ENCODE measurements at regions not wholly inside any gene's neighbourhood (a gene's known extent, or its start where the extent isn't known, plus 50 kb on each side); places are given as distances from the start of the nearest gene placed in this dataset.

- DNase-seq (ENCODE audit: extremely low read depth, low read depth) = no peak
Measured at GRCh38 chr10:129342385-129342784, 124.7 kb upstream of the MGMT start.

DNA sequence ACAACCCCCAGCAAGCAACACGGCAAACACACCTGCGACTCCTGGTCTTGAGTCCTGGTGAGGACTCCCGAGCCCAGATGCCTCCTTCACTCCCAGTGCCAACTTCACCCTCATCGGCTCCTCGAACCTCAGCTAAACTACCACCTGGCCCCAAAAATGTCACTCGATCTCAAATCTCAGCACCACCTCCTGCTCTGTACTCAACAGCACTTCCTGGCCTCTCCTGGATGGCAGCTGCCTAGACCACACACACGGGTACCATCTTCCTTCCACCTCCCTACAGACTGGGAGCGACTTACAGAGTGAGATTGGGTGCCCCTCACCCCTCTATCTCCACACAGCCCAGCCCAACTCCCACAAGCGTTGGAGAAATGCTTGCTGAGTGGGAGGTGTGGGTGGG is 123.9 kb upstream of the MGMT start:
- no peak for DNase-seq (ENCODE audit: extremely low read depth, low read depth)

- no peak for DNase-seq (ENCODE audit: extremely low read depth, low read depth)
Measured at GRCh38 chr10:129344103-129344502, 122.9 kb upstream of the MGMT start.

DNA sequence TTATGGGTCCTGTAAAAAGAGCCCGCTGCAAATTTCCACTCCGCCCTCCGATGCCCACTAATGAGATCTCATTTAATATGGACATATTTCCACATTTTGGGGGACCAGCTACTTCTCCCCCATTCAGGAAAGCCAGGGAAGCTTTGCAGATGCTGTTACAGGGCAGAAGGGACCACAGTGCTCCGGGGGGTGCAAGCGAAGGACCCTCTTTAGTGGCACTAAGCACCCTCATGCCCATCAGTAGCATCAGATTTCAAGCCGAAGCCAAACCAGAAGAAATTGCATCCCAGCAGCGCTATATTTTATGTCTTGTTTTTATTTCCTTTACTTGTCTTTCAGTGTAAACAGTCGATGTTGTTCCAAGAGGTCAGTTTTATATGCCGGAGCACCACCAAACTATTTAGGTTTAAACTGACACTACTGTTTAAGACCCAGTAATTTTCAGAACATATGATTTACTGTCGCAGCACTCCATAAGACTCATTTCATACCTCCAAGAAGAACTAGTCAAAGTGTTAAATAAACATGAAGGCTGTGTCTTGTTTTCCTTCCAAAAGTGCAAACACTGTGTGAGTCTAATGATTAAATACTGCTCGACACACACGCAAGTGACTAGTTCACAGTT is 122.2 kb upstream of the MGMT start:
- no peak for DNase-seq (ENCODE audit: extremely low read depth, low read depth)

GRCh38 chr10:129345763-129346162 is 121.3 kb upstream of the MGMT start:
- no peak for DNase-seq (ENCODE audit: extremely low read depth, low read depth)

DNA sequence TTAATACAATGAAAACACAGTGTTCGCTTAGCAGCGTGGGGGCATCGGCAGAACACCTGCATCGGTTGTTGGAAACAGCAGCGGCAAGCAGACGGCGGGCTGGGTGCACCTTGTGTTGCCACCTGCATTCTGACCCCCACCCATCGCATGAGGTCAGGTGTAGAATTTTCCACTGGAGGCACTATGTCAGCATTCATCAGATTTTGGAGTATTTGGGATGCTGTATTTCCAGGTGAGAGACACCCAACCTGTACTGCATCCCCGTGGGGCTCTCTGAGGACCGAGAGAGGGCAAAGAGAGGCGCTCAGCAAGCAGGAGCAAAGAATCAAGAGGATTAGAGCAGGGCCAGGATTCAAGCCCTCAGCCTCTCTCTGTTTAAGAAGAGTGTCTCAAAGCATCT is 116.4 kb upstream of the MGMT start:
- no peak for DNase-seq (ENCODE audit: extremely low read depth, low read depth)

- DNase-seq (ENCODE audit: extremely low read depth, low read depth) = no peak
Measured at GRCh38 chr10:129353101-129353500, 113.9 kb upstream of the MGMT start.

- DNase-seq (ENCODE audit: extremely low read depth, low read depth) = no peak
Measured at GRCh38 chr10:129360046-129360445, 107.0 kb upstream of the MGMT start.

DNA sequence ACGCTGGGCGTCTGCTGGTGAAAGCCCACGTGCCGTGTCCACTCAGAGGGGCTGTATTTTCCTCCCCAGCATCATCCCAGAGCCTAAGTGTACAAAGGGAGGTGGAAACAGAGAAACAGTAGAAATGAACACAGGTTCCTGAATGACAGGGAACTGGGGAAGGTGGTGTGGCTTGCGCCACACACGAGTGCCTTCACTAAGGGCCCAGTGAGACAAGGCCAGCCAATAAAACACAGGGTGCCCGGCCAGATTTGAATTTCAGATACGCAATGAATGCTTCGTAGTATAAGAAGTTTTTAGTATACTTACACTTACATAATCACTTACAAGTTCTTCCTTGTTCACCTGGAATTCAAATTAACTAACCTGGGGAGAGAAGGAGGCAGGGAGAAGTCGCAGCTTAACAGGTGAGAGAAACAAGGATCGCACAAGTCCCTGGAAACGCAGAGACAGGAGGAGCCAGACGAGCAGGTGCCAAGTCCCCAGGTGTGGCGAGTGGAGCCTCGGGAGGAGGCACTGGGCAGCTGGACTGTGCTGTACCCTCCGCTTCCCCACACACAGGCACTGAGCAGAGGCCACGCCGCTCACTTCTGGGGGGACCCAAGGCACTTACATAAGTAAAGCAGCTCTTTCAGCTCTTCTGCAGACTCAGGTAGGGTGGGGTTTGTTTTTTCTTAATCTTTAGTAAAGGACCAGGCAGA is 105.2 kb upstream of the MGMT start:
- no peak for DNase-seq (ENCODE audit: extremely low read depth, low read depth)

GRCh38 chr10:129364949-129365348 is 102.1 kb upstream of the MGMT start:
- no peak for DNase-seq (ENCODE audit: extremely low read depth, low read depth)

DNA sequence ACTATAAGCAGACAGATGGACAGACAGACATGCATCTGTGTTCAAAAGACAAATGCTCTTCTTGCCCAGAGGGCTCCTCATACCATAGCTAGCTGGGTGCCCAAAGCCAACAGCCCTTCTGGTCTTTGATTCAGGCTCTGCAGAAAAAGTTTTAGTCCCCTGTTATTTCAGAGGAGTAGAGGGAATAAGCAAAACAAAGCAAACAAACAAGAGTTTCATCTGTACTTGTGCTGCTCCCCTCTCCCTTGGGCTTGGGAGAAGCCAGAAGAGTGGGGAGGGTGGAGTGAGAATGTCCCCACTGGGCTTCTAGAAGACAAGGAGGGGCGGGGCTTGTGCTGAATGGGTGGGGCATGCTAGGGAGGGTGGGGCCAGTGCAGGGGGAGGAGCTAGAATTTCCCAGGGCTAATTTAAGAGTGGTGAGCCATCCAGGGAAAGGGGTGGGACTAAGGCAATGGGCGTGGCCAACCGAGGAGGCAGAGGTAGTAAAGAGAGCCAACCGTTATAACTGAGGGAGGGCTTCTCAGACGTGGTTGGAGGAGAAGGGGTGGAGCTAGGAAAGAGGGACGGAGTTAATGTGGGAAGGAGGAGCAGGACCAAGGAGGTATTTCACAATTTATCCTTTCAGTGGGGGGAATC is 101.2 kb upstream of the MGMT start:
- DNase-seq (ENCODE audit: extremely low read depth, low read depth) = no peak

DNA sequence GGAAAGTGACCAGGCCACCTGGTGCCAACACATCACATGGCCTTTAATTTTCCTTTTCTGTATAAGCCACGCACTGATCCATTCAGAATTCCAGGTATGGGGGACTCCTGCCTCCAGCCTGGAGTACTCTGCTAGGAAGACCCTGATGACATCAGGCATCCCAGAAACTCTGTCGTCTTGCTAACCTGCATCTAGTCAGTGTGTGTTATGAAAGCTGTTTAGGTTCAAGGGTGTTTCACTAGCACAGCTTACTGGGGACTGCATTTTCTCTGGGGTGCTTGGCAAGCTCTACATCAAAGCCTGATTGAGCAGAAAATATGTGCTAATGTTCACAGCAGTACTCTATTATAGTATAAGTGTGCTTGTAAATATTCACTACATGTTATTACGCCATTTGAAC is 100.6 kb upstream of the MGMT start:
- DNase-seq (ENCODE audit: extremely low read depth, low read depth) = no peak

- DNase-seq (ENCODE audit: extremely low read depth, low read depth) = no peak
Measured at GRCh38 chr10:129369566-129369965, 97.5 kb upstream of the MGMT start.

DNA sequence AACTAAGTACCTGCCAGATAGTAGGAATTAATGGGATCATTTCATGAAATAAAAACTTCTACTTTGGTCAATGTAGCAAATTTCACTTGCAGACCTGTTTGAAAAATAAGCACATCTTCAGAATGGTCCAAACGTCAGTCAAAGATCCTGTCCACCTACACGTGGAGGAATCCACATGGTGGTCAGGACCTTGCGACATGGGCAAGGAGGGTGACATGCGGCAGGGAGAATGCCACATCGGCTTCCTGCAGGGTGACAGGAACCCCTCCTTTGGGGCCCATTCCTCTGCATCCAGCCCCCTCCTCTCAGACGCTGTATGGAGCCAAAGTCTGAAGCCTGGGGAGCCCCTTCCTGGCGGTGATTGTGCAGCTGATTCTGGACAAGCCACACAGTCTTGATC is 95.5 kb upstream of the MGMT start:
- DNase-seq (ENCODE audit: extremely low read depth, low read depth) = no peak

GRCh38 chr10:129372172-129372571 is 94.9 kb upstream of the MGMT start:
- DNase-seq (ENCODE audit: extremely low read depth, low read depth) = no peak

GRCh38 chr10:129373231-129373630 is 93.8 kb upstream of the MGMT start:
- no peak for DNase-seq (ENCODE audit: extremely low read depth, low read depth)

GRCh38 chr10:129373718-129374117 is 93.3 kb upstream of the MGMT start:
- DNase-seq (ENCODE audit: extremely low read depth, low read depth) = no peak

GRCh38 chr10:129375171-129375570 is 91.9 kb upstream of the MGMT start:
- no peak for DNase-seq (ENCODE audit: extremely low read depth, low read depth)

DNA sequence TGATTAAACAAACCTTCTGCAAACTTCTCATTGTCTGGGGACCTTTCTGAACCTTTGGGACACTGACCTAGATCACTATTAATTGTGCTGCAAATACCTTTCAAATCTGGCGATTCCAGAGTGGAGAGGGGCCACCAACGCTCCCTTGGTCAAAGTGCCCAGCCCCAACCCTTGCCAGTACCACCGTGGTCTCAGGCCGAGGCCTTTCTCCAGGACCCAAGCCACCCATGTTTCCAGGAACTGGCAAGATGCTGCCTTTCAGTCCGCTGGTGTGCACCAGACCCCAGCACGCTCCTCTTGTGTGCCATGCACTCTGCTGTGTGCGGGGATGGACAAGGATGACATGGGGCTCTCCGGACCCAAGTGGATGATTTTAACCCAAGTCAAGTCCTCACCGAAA is 91.1 kb upstream of the MGMT start:
- DNase-seq (ENCODE audit: extremely low read depth, low read depth) = no peak

DNA sequence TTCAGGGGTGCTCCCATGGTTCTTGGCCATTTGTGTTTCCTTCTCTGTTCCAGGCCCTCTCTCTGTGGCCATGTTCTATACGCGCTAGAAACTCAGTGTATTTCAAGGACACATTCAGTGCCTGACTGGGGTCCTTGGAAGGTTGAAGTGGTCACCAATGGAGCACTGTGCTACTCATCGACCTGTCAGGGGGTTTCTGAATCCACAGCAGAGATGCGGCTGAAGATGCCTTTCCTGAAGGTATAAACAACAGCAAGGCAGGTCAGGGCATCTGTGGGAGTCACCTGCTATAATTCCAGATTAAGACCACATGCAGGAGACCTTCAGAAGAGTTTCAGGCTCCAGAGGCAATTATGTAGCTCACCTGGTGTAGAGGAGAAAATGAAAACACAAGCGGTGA is 86.8 kb upstream of the MGMT start:
- DNase-seq (ENCODE audit: extremely low read depth, low read depth) = no peak

GRCh38 chr10:129381741-129382140 is 85.3 kb upstream of the MGMT start:
- DNase-seq (ENCODE audit: extremely low read depth, low read depth) = no peak

DNA sequence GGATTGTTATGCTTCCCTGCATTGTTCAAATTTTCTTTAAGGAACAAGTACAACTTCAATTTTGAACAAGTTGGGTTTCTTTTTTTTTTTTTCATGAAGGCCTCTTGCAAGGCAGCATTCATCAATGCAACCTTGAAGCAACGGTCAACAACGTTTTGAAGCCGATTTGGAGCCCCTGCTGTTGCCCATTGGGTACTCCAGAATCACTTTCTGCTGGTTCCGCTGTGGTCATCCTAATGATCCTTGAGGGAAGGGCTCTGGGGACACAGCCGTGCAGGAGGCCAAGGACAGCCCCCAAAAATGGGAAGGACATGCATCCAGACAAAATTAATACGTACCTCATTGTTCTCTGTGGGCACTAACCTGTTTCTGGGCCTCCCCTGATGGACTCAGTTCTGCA is 84.6 kb upstream of the MGMT start:
- no peak for DNase-seq (ENCODE audit: extremely low read depth, low read depth)
